Hepatocyte (in vitro differentiated cells): ENCODE measurements at regions not wholly inside any gene's neighbourhood (a gene's known extent, or its start where the extent isn't known, plus 50 kb on each side); places are given as distances from the start of the nearest gene placed in this dataset.

Experiments
- DNase-seq: peaks from one replicate; pipeline ENCODE4 v3.0.0-alpha.2; 2016; ENCODE audit warnings: low spot score
- H2AFZ ChIP-seq: fragments of 200-600 bp; sonication (generic); 2 replicates; pipeline ENCODE4 v1.6.0; 2016; ENCODE audit warnings: antibody characterized with exemption, mild to moderate bottlenecking
- H3K27ac ChIP-seq: fragments of 200-600 bp; sonication (generic); 2 replicates; pipeline ENCODE4 v1.5.1; 2016; ENCODE audit warnings: mild to moderate bottlenecking
- H3K27me3 ChIP-seq: fragments of 200-600 bp; sonication (generic); 2 replicates; pipeline ENCODE4 v1.6.1; 2016
- H3K36me3 ChIP-seq: fragments of 200-600 bp; sonication (generic); replicated peaks from 2 replicates; pipeline ENCODE4 v1.5.1; 2016; ENCODE audit warnings: low read depth; ENCODE audit not compliant: insufficient read depth
- H3K4me1 ChIP-seq: fragments of 200-600 bp; sonication (generic); 2 replicates; pipeline ENCODE4 v1.5.1; 2016; ENCODE audit warnings: mild to moderate bottlenecking, moderate library complexity; ENCODE audit not compliant: insufficient read depth
- H3K4me2 ChIP-seq: fragments of 200-600 bp; sonication (generic); 2 replicates; pipeline ENCODE4 v1.6.0; 2016
- H3K4me3 ChIP-seq: fragments of 200-600 bp; sonication (generic); 2 replicates; pipeline ENCODE4 v1.5.1; 2016; ENCODE audit warnings: mild to moderate bottlenecking
- H3K79me2 ChIP-seq: fragments of 200-600 bp; sonication (generic); 2 replicates; pipeline ENCODE4 v1.6.0; 2017; ENCODE audit warnings: mild to moderate bottlenecking
- H3K9me2 ChIP-seq: fragments of 200-600 bp; sonication (generic); replicated peaks from 2 replicates; pipeline ENCODE4 v1.6.0; 2017; ENCODE audit warnings: mild to moderate bottlenecking; ENCODE audit not compliant: insufficient read depth
- H3K9me3 ChIP-seq: fragments of 200-600 bp; sonication (generic); 2 replicates; pipeline ENCODE4 v1.5.1; 2016; ENCODE audit warnings: low read depth, mild to moderate bottlenecking
- H4K20me1 ChIP-seq: fragments of 200-600 bp; sonication (generic); 2 replicates; pipeline ENCODE4 v1.6.0; 2016; ENCODE audit warnings: mild to moderate bottlenecking; ENCODE audit not compliant: insufficient read depth, poor library complexity, severe bottlenecking
- CTCF ChIP-seq: fragments of 200-600 bp; sonication (generic); IDR thresholded peaks from 2 replicates; pipeline ENCODE4 v1.5.1; 2016; ENCODE audit warnings: antibody characterized with exemption, mild to moderate bottlenecking; ENCODE audit not compliant: poor library complexity
- EZH2 ChIP-seq: fragments of 200-600 bp; sonication (generic); IDR thresholded peaks from 2 replicates; pipeline ENCODE4 v1.6.1; 2016; ENCODE audit warnings: antibody characterized with exemption, mild to moderate bottlenecking, borderline replicate concordance
- EZH2phosphoT487 ChIP-seq: fragments of 200-600 bp; sonication (generic); IDR thresholded peaks from one replicate; pipeline ENCODE4 v1.6.1; 2018; ENCODE audit warnings: antibody characterized with exemption, mild to moderate bottlenecking, low read depth, moderate library complexity; ENCODE audit not compliant: unreplicated experiment, severe bottlenecking
- WGBS: methylation state at CpG from one replicate; pipeline ENCODE4 v1.1.6; 2016; ENCODE audit warnings: low lambda C conversion rate; ENCODE audit errors: missing lambda C conversion rate; 5-methylcytosine and 5-hydroxymethylcytosine counted together

- TF ChIP-seq CTCF = no peak
- TF ChIP-seq EZH2phosphoT487 = no peak
- TF ChIP-seq EZH2 = no peak
- peaks cover 4% of the 10 kb centered on the region for H3K4me1 ChIP-seq
- H3K27ac ChIP-seq = no peak overlapping the region
- no peak overlapping the region for H2AFZ ChIP-seq
- no peaks in the 10 kb centered on the region for H3K9me3 ChIP-seq
- no peaks in the 10 kb centered on the region for H3K79me2 ChIP-seq
- H3K9me2 ChIP-seq = no peaks in the 10 kb centered on the region
- H3K27me3 ChIP-seq = peaks cover 50% of the 10 kb centered on the region
- no peak overlapping the region for H3K4me3 ChIP-seq
- WGBS = 37% methylated on average over 5 of the region's 5 CpGs
- no peaks in the 10 kb centered on the region for H4K20me1 ChIP-seq
- no peak for DNase-seq
- no peaks in the 10 kb centered on the region for H3K36me3 ChIP-seq
- no peak overlapping the region for H3K4me2 ChIP-seq
These were observed 60.1 kb upstream of the PRR23E start for GRCh38 chr3:127132876-127133275.

GRCh38 chr3:127133971-127134370, 59.0 kb upstream of the PRR23E start:
- no peaks in the 10 kb centered on the region for H3K9me3 ChIP-seq
- H3K36me3 ChIP-seq = no peaks in the 10 kb centered on the region
- H3K4me1 ChIP-seq = peaks cover 4% of the 10 kb centered on the region
- H3K4me3 ChIP-seq = no peak overlapping the region
- no peak for TF ChIP-seq EZH2
- no peaks in the 10 kb centered on the region for H4K20me1 ChIP-seq
- no peak for DNase-seq
- no peak overlapping the region for H3K27ac ChIP-seq
- peaks cover 55% of the 10 kb centered on the region for H3K27me3 ChIP-seq
- no peaks in the 10 kb centered on the region for H3K79me2 ChIP-seq
- 89% methylated on average over 5 of the region's 5 CpGs for WGBS
- no peak overlapping the region for H2AFZ ChIP-seq
- H3K9me2 ChIP-seq = no peaks in the 10 kb centered on the region
- H3K4me2 ChIP-seq = no peak overlapping the region

GRCh38 chr3:127134466-127134865, 58.5 kb upstream of the PRR23E start:
- no peaks in the 10 kb centered on the region for H3K36me3 ChIP-seq
- WGBS = 78% methylated on average over 7 of the region's 7 CpGs
- no peak overlapping the region for H3K4me3 ChIP-seq
- no peaks in the 10 kb centered on the region for H3K79me2 ChIP-seq
- peaks cover 55% of the 10 kb centered on the region for H3K27me3 ChIP-seq
- peak overlapping the region; percentile 83 for H3K4me2 ChIP-seq
- H2AFZ ChIP-seq = no peak overlapping the region
- peaks cover 4% of the 10 kb centered on the region for H3K4me1 ChIP-seq
- no peak overlapping the region for H3K27ac ChIP-seq
- H3K9me2 ChIP-seq = no peaks in the 10 kb centered on the region
- no peaks in the 10 kb centered on the region for H3K9me3 ChIP-seq
- TF ChIP-seq EZH2phosphoT487 (no peak), EZH2 (no peak), CTCF (no peak)
- no peaks in the 10 kb centered on the region for H4K20me1 ChIP-seq
- no peak for DNase-seq

GRCh38 chr3:127134887-127135240, 58.1 kb upstream of the PRR23E start:
- Histone ChIP-seq H3K79me2 (no peaks in the 10 kb centered on the region), H3K27ac (no peak overlapping the region), H4K20me1 (no peaks in the 10 kb centered on the region), H3K9me2 (no peaks in the 10 kb centered on the region), H3K27me3 (peaks cover 52% of the 10 kb centered on the region), H3K36me3 (no peaks in the 10 kb centered on the region), H3K9me3 (no peaks in the 10 kb centered on the region), H3K4me2 (peak overlapping the region; percentile 83), H3K4me1 (peaks cover 4% of the 10 kb centered on the region), H2AFZ (no peak overlapping the region), H3K4me3 (no peak overlapping the region)
- 79% methylated on average over 5 of the region's 5 CpGs for WGBS
- TF ChIP-seq CTCF = no peak
- TF ChIP-seq EZH2 = no peak
- no peak for TF ChIP-seq EZH2phosphoT487
- DNase-seq = no peak
